Retinal pigment epithelial cell (primary cell): ENCODE measurements at regions not wholly inside any gene's neighbourhood (a gene's known extent, or its start where the extent isn't known, plus 50 kb on each side); places are given as distances from the start of the nearest gene placed in this dataset.

Experiments used
- DNase-seq: peaks from one replicate; pipeline ENCODE4 v3.0.0-alpha.2; 2010; ENCODE audit warnings: low read depth
- H3K4me3 ChIP-seq: 2 replicates; pipeline ENCODE4 v1.5.1; 2011; ENCODE audit warnings: mild to moderate bottlenecking, low read length, control low read depth, moderate library complexity
- TF ChIP-seq, protein P1 (sequence below): conservative IDR thresholded peaks from 2 replicates; pipeline ENCODE4 v1.5.1; 2011; ENCODE audit warnings: low read depth, low read length, control low read depth, inconsistent platforms

DNA sequence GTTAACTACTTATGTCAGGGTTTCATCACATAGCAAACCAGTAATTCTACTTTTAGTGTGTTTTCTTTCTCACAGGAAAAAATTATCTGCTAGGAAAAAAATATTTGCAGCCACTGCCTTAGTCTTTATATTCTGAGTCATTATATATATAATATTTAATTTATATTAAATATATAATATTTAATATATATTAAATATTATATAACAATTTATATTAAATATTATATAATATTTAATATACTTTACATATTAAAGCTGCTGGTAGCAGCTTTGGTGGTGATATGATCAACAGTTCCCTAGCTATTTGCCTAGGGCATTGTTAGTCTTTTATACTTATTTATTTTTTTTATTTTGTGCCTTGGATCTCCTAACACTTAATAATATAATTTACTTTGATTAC, 381.6 kb downstream of the STIM2 start:
- DNase-seq = no peak
- TF ChIP-seq, protein P1, sequence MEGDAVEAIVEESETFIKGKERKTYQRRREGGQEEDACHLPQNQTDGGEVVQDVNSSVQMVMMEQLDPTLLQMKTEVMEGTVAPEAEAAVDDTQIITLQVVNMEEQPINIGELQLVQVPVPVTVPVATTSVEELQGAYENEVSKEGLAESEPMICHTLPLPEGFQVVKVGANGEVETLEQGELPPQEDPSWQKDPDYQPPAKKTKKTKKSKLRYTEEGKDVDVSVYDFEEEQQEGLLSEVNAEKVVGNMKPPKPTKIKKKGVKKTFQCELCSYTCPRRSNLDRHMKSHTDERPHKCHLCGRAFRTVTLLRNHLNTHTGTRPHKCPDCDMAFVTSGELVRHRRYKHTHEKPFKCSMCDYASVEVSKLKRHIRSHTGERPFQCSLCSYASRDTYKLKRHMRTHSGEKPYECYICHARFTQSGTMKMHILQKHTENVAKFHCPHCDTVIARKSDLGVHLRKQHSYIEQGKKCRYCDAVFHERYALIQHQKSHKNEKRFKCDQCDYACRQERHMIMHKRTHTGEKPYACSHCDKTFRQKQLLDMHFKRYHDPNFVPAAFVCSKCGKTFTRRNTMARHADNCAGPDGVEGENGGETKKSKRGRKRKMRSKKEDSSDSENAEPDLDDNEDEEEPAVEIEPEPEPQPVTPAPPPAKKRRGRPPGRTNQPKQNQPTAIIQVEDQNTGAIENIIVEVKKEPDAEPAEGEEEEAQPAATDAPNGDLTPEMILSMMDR = no peak
- H3K4me3 ChIP-seq = no peak overlapping the region

DNA sequence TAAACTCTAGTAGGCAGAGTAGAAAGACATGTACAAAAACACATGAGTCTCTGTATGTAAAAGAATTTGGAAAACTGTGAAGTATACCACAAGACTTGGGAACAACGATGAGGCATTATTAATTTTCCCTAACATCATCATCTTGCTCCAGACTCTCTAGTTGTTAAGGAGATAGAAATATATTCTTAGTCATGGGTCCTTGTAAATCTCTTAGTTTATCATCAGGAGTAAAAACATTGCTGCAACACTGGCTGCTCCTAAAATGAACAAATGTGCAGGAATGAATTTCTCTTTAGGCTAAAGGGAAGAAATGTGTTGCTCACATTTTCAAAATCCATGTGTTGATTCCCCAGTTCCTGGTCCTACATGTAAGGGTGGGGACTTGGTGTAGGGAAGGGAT, 384.6 kb downstream of the STIM2 start:
- H3K4me3 ChIP-seq = no peak overlapping the region
- no peak for DNase-seq
- TF ChIP-seq, protein P1 = no peak

DNA sequence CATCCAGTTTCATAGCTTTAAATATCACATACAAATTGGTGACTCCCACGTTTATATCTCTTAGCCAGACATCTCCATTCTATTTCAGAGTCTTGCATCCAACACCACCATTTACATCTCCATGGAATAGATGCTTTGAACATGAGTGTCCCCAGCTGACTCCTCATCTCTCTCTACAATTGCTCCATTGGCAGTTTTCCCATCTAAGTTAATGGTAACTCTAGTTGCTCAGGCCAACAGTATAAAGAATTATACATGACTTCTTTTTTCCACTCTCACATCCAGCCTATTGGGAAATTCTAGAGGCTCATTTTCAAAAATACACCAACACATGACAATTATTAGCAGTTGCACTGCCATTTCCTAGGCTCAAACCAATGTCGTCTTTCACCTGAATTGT, 388.2 kb downstream of the STIM2 start:
- TF ChIP-seq, protein P1 = no peak
- no peak for DNase-seq
- no peak overlapping the region for H3K4me3 ChIP-seq

DNA sequence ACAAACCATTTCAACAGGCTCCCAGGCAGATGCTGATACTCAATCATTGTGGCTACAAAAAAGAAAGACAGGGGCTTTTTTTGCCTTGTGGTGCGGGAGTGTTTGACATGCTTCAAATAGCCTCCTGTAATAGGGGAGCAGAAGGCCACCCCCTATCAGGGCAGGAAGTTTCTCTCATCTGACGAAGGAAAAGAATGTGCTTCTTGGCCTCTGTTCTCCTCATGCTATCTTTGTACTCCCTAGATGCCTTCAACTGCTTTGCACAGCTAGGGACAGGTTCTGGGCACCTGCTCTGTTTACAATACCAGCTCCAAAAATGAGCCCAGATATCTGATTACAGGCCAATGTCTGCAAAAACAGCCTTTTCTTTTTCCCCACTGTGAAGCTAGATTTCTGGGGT, 391.1 kb downstream of the STIM2 start:
- no peak overlapping the region for H3K4me3 ChIP-seq
- DNase-seq = no peak
- TF ChIP-seq, protein P1 = no peak

DNA sequence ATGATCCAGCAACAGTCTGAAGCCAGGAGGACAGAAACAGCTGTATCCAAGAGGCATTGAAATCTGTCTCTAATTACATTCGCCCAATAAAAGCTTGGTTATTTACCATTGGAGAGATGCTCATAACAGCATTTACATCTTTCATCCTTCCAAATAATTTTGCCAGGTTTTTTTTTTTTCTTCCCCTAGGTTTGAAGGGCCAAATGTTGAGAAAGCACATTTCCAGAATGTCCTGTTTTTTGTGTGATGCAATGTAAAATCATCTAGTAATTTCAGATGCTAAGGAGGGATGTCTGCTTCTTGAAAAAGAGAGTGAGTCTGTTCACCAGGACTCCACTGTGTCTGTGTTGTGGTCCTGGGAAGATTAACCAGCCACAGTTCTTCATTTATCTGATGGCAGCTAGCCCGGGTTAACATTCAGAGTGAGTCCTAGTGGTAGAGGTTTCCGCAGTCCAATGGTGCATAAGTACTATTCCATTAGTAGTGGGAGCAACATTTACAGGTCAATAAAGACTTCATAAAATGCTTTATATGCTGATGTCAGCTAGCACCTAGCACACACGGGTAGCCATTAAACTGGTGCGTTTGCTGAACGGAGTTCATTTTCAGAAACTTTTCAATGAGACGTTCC, 406.8 kb downstream of the STIM2 start:
- no peak for DNase-seq
- TF ChIP-seq, protein P1 = no peak

DNA sequence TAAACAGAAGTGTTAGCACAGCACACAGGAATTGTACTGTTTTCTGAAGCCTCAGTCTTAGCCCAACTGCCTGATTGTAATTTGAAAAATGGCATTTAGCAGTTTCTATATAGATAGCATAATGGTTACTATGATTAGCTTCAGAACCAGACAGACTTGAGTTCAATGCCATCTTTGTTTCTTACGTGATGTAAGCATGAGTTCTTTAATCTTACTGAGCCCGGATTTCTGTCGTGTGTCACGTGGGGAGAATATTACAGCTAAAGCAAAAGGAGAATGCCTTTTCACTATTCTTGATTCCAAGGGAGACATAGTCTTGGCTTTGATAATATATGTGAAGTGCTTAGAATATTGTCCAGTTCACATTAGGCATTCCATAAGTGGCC, 407.3 kb downstream of the STIM2 start:
- no peak overlapping the region for H3K4me3 ChIP-seq
- TF ChIP-seq, protein P1 = no peak
- no peak for DNase-seq

More for the DNA sequence above, 406.8 kb downstream of the STIM2 start:
- H3K4me3 ChIP-seq = no peak overlapping the region

DNA sequence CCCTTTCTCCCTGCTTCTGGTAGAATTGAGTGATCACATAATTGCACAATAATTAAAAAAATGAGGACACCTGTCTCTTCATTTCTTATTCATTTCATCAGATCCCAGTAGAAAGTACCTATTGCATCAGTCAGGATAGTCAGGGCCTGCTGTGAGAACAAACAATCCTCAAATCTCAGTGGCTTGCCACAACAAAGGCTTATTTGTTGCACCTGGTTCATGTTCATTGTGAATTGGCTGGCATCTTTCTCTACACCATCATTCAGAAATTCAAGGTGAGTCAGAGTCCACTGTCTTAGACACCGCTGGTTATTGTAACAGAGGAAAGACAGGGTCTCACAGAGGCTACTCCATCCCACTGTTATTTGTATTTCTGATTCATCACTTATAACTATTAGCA, 409.8 kb downstream of the STIM2 start:
- H3K4me3 ChIP-seq = no peak overlapping the region

More for the DNA sequence above, 409.8 kb downstream of the STIM2 start:
- no peak for DNase-seq
- TF ChIP-seq, protein P1 = no peak
